Tibial artery (tissue), 4 donors: ENCODE measurements at regions not wholly inside any gene's neighbourhood (a gene's known extent, or its start where the extent isn't known, plus 50 kb on each side); places are given as distances from the start of the nearest gene placed in this dataset.

Experiments
- DNase-seq, 2 donors: peaks; one replicate each; pipeline ENCODE4 v3.0.0-alpha.2; 2019
- H3K27ac ChIP-seq, 2 donors: fragments of 200-600 bp; sonication (generic) in 1 of 2; 1 replicate in 1 of 2; 2 replicates in 1 of 2; pipeline ENCODE4 v1.5.1; 2018 to 2019; ENCODE audit warnings: mild to moderate bottlenecking in 1 of 2
- H3K27me3 ChIP-seq, 2 donors: fragments of 200-600 bp; sonication (generic) in 1 of 2; one replicate each; pipeline versions ENCODE4 v1.5.1 to v1.6.0; 2016 to 2019
- H3K36me3 ChIP-seq, 3 donors: fragments of 200-600 bp; sonication (generic) in 2 of 3; one replicate each; pipeline ENCODE4 v1.5.1; 2016 to 2019; ENCODE audit warnings: mild to moderate bottlenecking in 2 of 3
- H3K4me1 ChIP-seq, 4 donors: fragments of 200-600 bp; sonication (generic) in 2 of 4; 1 replicate in 3 of 4; 2 replicates in 1 of 4; pipeline ENCODE4 v1.5.1; 2016 to 2019
- H3K4me3 ChIP-seq, 2 donors: fragments of 200-600 bp; sonication (generic) in 1 of 2; 1 replicate in 1 of 2; 2 replicates in 1 of 2; pipeline ENCODE4 v1.5.1; 2018 to 2019; ENCODE audit warnings: mild to moderate bottlenecking in 2 of 2
- H3K9me3 ChIP-seq, 3 donors: fragments of 200-600 bp; sonication (generic) in 1 of 3; one replicate each; pipeline ENCODE4 v1.5.1; 2016 to 2019
- CTCF ChIP-seq, 2 experiments: fragments of 200-600 bp in 1 of 2; fragments of 450-650 bp in 1 of 2; IDR thresholded peaks; one replicate each; pipeline ENCODE4 v1.5.1; 2017 to 2019; ENCODE audit warnings: antibody characterized with exemption in 2 of 2, mild to moderate bottlenecking in 1 of 2, moderate library complexity in 1 of 2
- intact Hi-C: fragments of 100-400 bp; cut with DNase I; formaldehyde crosslinking; loops from one replicate; pipeline ENCODE4 v1.15.0; 2023; ENCODE audit warnings: low total_unique reads

GRCh38 chr21:28268685-28269084 lies 724.0 kb downstream of the LTN1 start:
- no peak overlapping the region for H3K4me3 ChIP-seq
- H3K36me3 ChIP-seq, result no peaks in the 10 kb centered on the region
- no peaks in the 10 kb centered on the region for H3K9me3 ChIP-seq
- no peaks in the 10 kb centered on the region for H3K4me1 ChIP-seq
- no peak overlapping the region for H3K27ac ChIP-seq
- no peaks in the 10 kb centered on the region for H3K27me3 ChIP-seq
- no peak for DNase-seq
- intact Hi-C loops, result no loop called here
- TF ChIP-seq CTCF (IDR thresholded peaks at IDR 0.05), result no peak

- no peak for DNase-seq
- Histone ChIP-seq H3K27me3 (no peaks in the 10 kb centered on the region), H3K4me3 (no peak overlapping the region), H3K9me3 (no peaks in the 10 kb centered on the region), H3K36me3 (no peaks in the 10 kb centered on the region), H3K27ac (no peak overlapping the region), H3K4me1 (no peaks in the 10 kb centered on the region)
- no peak for TF ChIP-seq CTCF (IDR thresholded peaks at IDR 0.05)
- intact Hi-C loops, result no loop called here
Measured at GRCh38 chr21:28267449-28267848, 725.2 kb downstream of the LTN1 start.

GRCh38 chr21:28266061-28266460 lies 726.6 kb downstream of the LTN1 start:
- H3K4me3 ChIP-seq, result no peak overlapping the region
- TF ChIP-seq CTCF (IDR thresholded peaks at IDR 0.05), result no peak
- intact Hi-C loops, result no loop called here
- H3K4me1 ChIP-seq, result no peaks in the 10 kb centered on the region
- no peak overlapping the region for H3K27ac ChIP-seq
- no peaks in the 10 kb centered on the region for H3K36me3 ChIP-seq
- no peaks in the 10 kb centered on the region for H3K27me3 ChIP-seq
- H3K9me3 ChIP-seq, result no peaks in the 10 kb centered on the region
- DNase-seq, result no peak

- TF ChIP-seq CTCF (IDR thresholded peaks at IDR 0.05), result no peak
- Histone ChIP-seq H3K4me3 (no peak overlapping the region), H3K36me3 (no peaks in the 10 kb centered on the region), H3K4me1 (no peaks in the 10 kb centered on the region), H3K27ac (no peak overlapping the region), H3K9me3 (no peaks in the 10 kb centered on the region), H3K27me3 (no peaks in the 10 kb centered on the region)
- no peak for DNase-seq
- intact Hi-C loops, result no loop called here
Measured at GRCh38 chr21:28263974-28264373, 728.7 kb downstream of the LTN1 start.

- H3K9me3 ChIP-seq, result no peaks in the 10 kb centered on the region
- no peaks in the 10 kb centered on the region for H3K27me3 ChIP-seq
- no peaks in the 10 kb centered on the region for H3K36me3 ChIP-seq
- intact Hi-C loops, result no loop called here
- no peak for DNase-seq
- H3K4me1 ChIP-seq, result no peaks in the 10 kb centered on the region
- no peak for TF ChIP-seq CTCF (IDR thresholded peaks at IDR 0.05)
- H3K4me3 ChIP-seq, result no peak overlapping the region
- H3K27ac ChIP-seq, result no peak overlapping the region
Measured at GRCh38 chr21:28261298-28261697, 731.4 kb downstream of the LTN1 start.

GRCh38 chr21:28257276-28257675 lies 735.4 kb downstream of the LTN1 start:
- TF ChIP-seq CTCF (IDR thresholded peaks at IDR 0.05), result no peak
- H3K9me3 ChIP-seq, result no peaks in the 10 kb centered on the region
- no peaks in the 10 kb centered on the region for H3K4me1 ChIP-seq
- H3K36me3 ChIP-seq, result no peaks in the 10 kb centered on the region
- H3K4me3 ChIP-seq, result no peak overlapping the region
- intact Hi-C loops, result no loop called here
- H3K27ac ChIP-seq, result no peak overlapping the region
- DNase-seq, result no peak
- H3K27me3 ChIP-seq, result no peaks in the 10 kb centered on the region
